Suprapubic skin (tissue), 4 donors: ENCODE measurements at regions not wholly inside any gene's neighbourhood (a gene's known extent, or its start where the extent isn't known, plus 50 kb on each side); places are given as distances from the start of the nearest gene placed in this dataset.

ENCODE experiments used
- DNase-seq, 2 donors: peaks; one replicate each; pipeline ENCODE4 v3.0.0-alpha.2; 2019; ENCODE audit warnings: low spot score in 2 of 2
- H3K27ac ChIP-seq: fragments of 200-600 bp; sonication (generic); one replicate; pipeline ENCODE4 v1.5.1; 2019
- H3K27me3 ChIP-seq: fragments of 200-600 bp; sonication (generic); one replicate; pipeline ENCODE4 v1.5.1; 2019
- H3K36me3 ChIP-seq: fragments of 200-600 bp; sonication (generic); one replicate; pipeline ENCODE4 v1.5.1; 2019
- H3K4me1 ChIP-seq: fragments of 200-600 bp; sonication (generic); one replicate; pipeline ENCODE4 v1.5.1; 2019
- H3K4me3 ChIP-seq: fragments of 200-600 bp; sonication (generic); one replicate; pipeline ENCODE4 v1.5.1; 2019; ENCODE audit warnings: mild to moderate bottlenecking
- H3K9me3 ChIP-seq: fragments of 200-600 bp; sonication (generic); one replicate; pipeline ENCODE4 v1.5.1; 2019
- CTCF ChIP-seq, 2 donors: fragments of 200-600 bp in 1 of 2; fragments of 450-650 bp in 1 of 2; sonication (generic) in 1 of 2; IDR thresholded peaks; one replicate each; pipeline ENCODE4 v1.5.1; 2016 to 2019; ENCODE audit warnings: antibody characterized with exemption in 2 of 2, mild to moderate bottlenecking in 1 of 2, moderate library complexity in 1 of 2
- EP300 ChIP-seq: sonication (generic); formaldehyde crosslinking; IDR thresholded peaks from one replicate; pipeline ENCODE4 v1.6.1; 2017; ENCODE audit warnings: antibody characterized with exemption
- POLR2A ChIP-seq, 2 donors: fragments of 450-650 bp; IDR thresholded peaks; one replicate each; pipeline ENCODE4 v1.6.1; 2017; ENCODE audit warnings: antibody characterized with exemption in 2 of 2, mild to moderate bottlenecking in 2 of 2, moderate library complexity in 2 of 2
- POLR2AphosphoS5 ChIP-seq, 3 donors: sonication (generic); formaldehyde crosslinking; IDR thresholded peaks; one replicate each; pipeline ENCODE4 v1.6.1; 2017; ENCODE audit warnings: antibody characterized with exemption in 3 of 3
- WGBS: methylation state at CpG from one replicate; pipeline ENCODE4 v1.1.5; 2018; 5-methylcytosine and 5-hydroxymethylcytosine counted together

- WGBS, result 79% methylated on average over 17 of the region's 17 CpGs
- no peaks in the 10 kb centered on the region for H3K36me3 ChIP-seq
- H3K9me3 ChIP-seq, result no peaks in the 10 kb centered on the region
- no peak for TF ChIP-seq POLR2AphosphoS5 (IDR thresholded peaks at IDR 0.05)
- TF ChIP-seq CTCF (IDR thresholded peaks at IDR 0.05), result no peak
- TF ChIP-seq EP300, result no peak
- no peak for TF ChIP-seq POLR2A (IDR thresholded peaks at IDR 0.05)
- H3K4me1 ChIP-seq, result no peaks in the 10 kb centered on the region
- DNase-seq, result no peak
- peaks cover 29% of the 10 kb centered on the region for H3K27me3 ChIP-seq
- no peak overlapping the region for H3K4me3 ChIP-seq
- no peak overlapping the region for H3K27ac ChIP-seq
Measured at GRCh38 chr20:59411170-59411569, 110.8 kb downstream of the EDN3 start.

- TF ChIP-seq EP300 (no peak), CTCF (IDR thresholded peaks at IDR 0.05) (no peak), POLR2A (IDR thresholded peaks at IDR 0.05) (no peak), POLR2AphosphoS5 (IDR thresholded peaks at IDR 0.05) (no peak)
- DNase-seq, result no peak
- Histone ChIP-seq H3K4me3 (no peak overlapping the region), H3K4me1 (no peaks in the 10 kb centered on the region), H3K9me3 (no peaks in the 10 kb centered on the region), H3K27ac (no peak overlapping the region), H3K36me3 (no peaks in the 10 kb centered on the region), H3K27me3 (peaks cover 30% of the 10 kb centered on the region)
- WGBS, result 75% methylated on average over 7 of the region's 7 CpGs
Measured at GRCh38 chr20:59411589-59411988, 111.2 kb downstream of the EDN3 start.

- no peak for DNase-seq
- no peaks in the 10 kb centered on the region for H3K4me1 ChIP-seq
- no peaks in the 10 kb centered on the region for H3K36me3 ChIP-seq
- TF ChIP-seq POLR2A (IDR thresholded peaks at IDR 0.05) (no peak), CTCF (IDR thresholded peaks at IDR 0.05) (no peak), EP300 (no peak), POLR2AphosphoS5 (IDR thresholded peaks at IDR 0.05) (no peak)
- no peak overlapping the region for H3K27ac ChIP-seq
- no peak overlapping the region for H3K4me3 ChIP-seq
- peaks cover 34% of the 10 kb centered on the region for H3K27me3 ChIP-seq
- H3K9me3 ChIP-seq, result no peaks in the 10 kb centered on the region
- WGBS, result 74% methylated on average over 6 of the region's 6 CpGs
Measured at GRCh38 chr20:59412181-59412580, 111.8 kb downstream of the EDN3 start.

DNA sequence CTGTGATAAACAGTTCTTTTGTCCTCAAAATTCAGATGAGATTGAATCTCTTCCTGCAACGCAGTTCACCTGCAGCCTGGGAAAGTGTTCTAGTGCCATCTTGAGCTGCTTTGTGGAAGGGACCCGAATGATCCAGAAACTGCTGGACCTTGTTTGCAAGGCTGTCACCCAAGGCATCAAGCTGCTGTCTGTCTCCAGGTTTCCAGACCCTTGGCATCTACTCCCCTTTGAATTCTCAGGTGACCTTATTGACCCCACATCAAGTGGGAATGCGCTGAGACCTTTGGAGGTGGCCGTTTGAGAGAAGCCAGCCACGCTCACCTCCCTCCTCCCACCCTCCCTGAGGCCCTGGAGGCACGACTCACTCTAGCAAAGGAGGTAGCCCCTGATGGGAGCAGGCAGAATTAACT lies 112.5 kb downstream of the EDN3 start:
- no peak for DNase-seq

GRCh38 chr20:59413326-59413865 lies 113.0 kb downstream of the EDN3 start:
- TF ChIP-seq EP300 (no peak), POLR2A (IDR thresholded peaks at IDR 0.05) (no peak), POLR2AphosphoS5 (IDR thresholded peaks at IDR 0.05) (no peak), CTCF (IDR thresholded peaks at IDR 0.05) (no peak)
- Histone ChIP-seq H3K27me3 (peaks cover 36% of the 10 kb centered on the region), H3K4me3 (no peak overlapping the region), H3K9me3 (no peaks in the 10 kb centered on the region), H3K27ac (no peak overlapping the region), H3K4me1 (no peaks in the 10 kb centered on the region), H3K36me3 (no peaks in the 10 kb centered on the region)
- 69% methylated on average over 6 of the region's 6 CpGs for WGBS
- no peak for DNase-seq

More for the DNA sequence above, 112.5 kb downstream of the EDN3 start:
- TF ChIP-seq POLR2A (IDR thresholded peaks at IDR 0.05) (no peak), CTCF (IDR thresholded peaks at IDR 0.05) (no peak), POLR2AphosphoS5 (IDR thresholded peaks at IDR 0.05) (no peak), EP300 (no peak)
- 71% methylated on average over 6 of the region's 6 CpGs for WGBS
- Histone ChIP-seq H3K27ac (no peak overlapping the region), H3K4me1 (no peaks in the 10 kb centered on the region), H3K4me3 (no peak overlapping the region), H3K9me3 (no peaks in the 10 kb centered on the region), H3K27me3 (peaks cover 37% of the 10 kb centered on the region), H3K36me3 (no peaks in the 10 kb centered on the region)
